Pancreas (tissue), 10 donors: ENCODE measurements at regions not wholly inside any gene's neighbourhood (a gene's known extent, or its start where the extent isn't known, plus 50 kb on each side); places are given as distances from the start of the nearest gene placed in this dataset.
"Not testable (repeated sequence)": the region's sequence is repeated elsewhere in the genome, so short reads cannot be mapped to it uniquely, and the experiment has no call there.

Source experiments
- ATAC-seq, 4 donors: fragments of 200-7000 bp; cut with Tn5 transposase; one replicate each; pipeline versions ENCODE4 v1.8.0 to v1.9.1; 2020; ENCODE audit warnings: mild to moderate bottlenecking in 4 of 4, moderate library complexity in 4 of 4
- DNase-seq, 6 donors: peaks; one replicate each; pipeline ENCODE4 v3.0.0-alpha.2; 2020
- FAIRE-seq: peaks from 2 replicates; lab custom pipeline; 2012; peaks lifted over from hg19 to GRCh38; lab: Jason Lieb, UNC
- H3K27ac ChIP-seq, 4 donors: fragments of 200-600 bp; sonication (generic); 1 replicate in 3 of 4; 2 replicates in 1 of 4; pipeline versions ENCODE4 v1.5.0 to v1.8.0; 2020
- H3K27me3 ChIP-seq, 4 donors: fragments of 200-600 bp; one replicate each; pipeline ENCODE4 v1.8.0; 2021
- H3K36me3 ChIP-seq, 3 donors: fragments of 200-600 bp; sonication (generic) in 1 of 3; one replicate each; pipeline versions ENCODE4 v1.5.0 to v1.8.0; 2020 to 2021
- H3K4me1 ChIP-seq, 3 donors: fragments of 200-600 bp; one replicate each; pipeline ENCODE4 v1.8.0; 2021
- H3K4me3 ChIP-seq, 4 donors: fragments of 200-600 bp; sonication (generic) in 2 of 4; one replicate each; pipeline versions ENCODE4 v1.5.0 to v1.8.0; 2020 to 2021
- H3K9me3 ChIP-seq, 4 donors: fragments of 200-600 bp; one replicate each; pipeline ENCODE4 v1.8.0; 2021
- WGBS, 2 donors: extraction: QIAGEN DNeasy Blood & Tissue Kit; methylation state at CpG; one replicate each; pipeline ENCODE4 v1.1.7; 2013; 5-methylcytosine and 5-hydroxymethylcytosine counted together
- intact Hi-C, 3 donors: fragments of 100-400 bp; cut with DNase I; formaldehyde crosslinking; loops; one replicate each; pipeline versions ENCODE4 v1.11.1 to v1.14.2; 2022
- TF ChIP-seq, protein P1 (sequence below), 4 donors: fragments of 200-600 bp; sonication (generic) in 3 of 4; IDR thresholded peaks; one replicate each; pipeline versions ENCODE4 v1.5.0 to v1.8.0; 2021; ENCODE audit warnings: antibody characterized with exemption in 4 of 4
- donor health status: healthy with polysubstance abuse.
- donor health status: DM: no; HTN: no; CAD: no; lungs with moderate emphysema.
- donor health status: DM: no; HTN: no; CAD: no.
- donor health status: control.
- donor health status: control.
- donor health status: Bipolar disorder and iron deficiency.
- donor health status: DM: yes; HTN: yes; CAD: no.
- donor health status: DM: no; HTN: no; CAD: no.
- donor health status: DM: no; HTN: no; CAD: no.
- donor health status: DM: yes; HTN: yes; CAD: no.

DNA sequence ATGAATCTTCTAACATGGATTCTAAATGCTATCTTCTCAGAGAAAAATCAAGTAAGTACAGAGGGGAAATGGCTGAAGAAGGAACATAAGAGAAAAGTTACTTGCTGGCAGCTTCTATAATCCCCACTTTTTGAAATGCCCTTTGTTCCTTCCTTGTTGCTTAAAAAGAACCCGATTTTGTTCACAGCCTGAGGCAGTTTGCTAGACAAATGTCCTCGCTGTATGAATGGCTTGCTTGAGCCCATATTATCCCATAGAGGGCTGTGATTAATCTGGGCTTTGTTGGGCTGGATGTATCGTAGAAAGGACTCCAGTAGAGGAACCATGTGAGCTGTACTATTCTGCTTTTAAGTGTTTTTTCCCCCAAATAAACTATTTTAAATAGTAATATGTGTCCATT lies 134.3 kb upstream of the FGF13 start:
- 50 to 51% methylated on average over 3 of the region's 3 CpGs for WGBS, 2 donors
- no peaks in the 10 kb centered on the region for H3K36me3 ChIP-seq
- no peak overlapping the region for H3K27ac ChIP-seq
- intact Hi-C loops, result no loop called here
- ATAC-seq (no peak), DNase-seq (no peak), FAIRE-seq (no peak)
- H3K4me3 ChIP-seq, result no peak overlapping the region
- H3K9me3 ChIP-seq, result no peaks in the 10 kb centered on the region
- no peaks in the 10 kb centered on the region for H3K27me3 ChIP-seq
- no peaks in the 10 kb centered on the region for H3K4me1 ChIP-seq
- TF ChIP-seq, protein P1, sequence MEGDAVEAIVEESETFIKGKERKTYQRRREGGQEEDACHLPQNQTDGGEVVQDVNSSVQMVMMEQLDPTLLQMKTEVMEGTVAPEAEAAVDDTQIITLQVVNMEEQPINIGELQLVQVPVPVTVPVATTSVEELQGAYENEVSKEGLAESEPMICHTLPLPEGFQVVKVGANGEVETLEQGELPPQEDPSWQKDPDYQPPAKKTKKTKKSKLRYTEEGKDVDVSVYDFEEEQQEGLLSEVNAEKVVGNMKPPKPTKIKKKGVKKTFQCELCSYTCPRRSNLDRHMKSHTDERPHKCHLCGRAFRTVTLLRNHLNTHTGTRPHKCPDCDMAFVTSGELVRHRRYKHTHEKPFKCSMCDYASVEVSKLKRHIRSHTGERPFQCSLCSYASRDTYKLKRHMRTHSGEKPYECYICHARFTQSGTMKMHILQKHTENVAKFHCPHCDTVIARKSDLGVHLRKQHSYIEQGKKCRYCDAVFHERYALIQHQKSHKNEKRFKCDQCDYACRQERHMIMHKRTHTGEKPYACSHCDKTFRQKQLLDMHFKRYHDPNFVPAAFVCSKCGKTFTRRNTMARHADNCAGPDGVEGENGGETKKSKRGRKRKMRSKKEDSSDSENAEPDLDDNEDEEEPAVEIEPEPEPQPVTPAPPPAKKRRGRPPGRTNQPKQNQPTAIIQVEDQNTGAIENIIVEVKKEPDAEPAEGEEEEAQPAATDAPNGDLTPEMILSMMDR (IDR thresholded peaks at IDR 0.05), result no peak

DNA sequence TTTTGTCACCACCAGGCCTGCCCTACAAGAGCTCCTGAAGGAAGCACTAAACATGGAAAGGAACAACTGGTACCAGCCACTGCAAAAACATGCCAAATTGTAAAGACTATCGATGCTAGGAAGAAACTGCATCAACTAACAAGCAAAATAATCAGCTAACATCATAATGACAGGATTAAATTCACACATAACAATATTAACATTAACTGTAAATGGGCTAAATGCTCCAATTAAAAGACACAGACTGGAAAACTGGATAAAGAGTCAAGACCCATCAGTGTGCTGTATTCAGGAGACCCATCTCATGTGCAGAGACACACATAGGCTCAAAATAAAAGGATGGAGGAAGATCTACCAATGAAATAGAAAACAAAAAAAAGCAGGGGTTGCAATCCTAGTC lies 95.9 kb upstream of the FGF13 start:
- ATAC-seq, FAIRE-seq, H3K4me1 ChIP-seq, H3K27me3 ChIP-seq, intact Hi-C loops, H3K27ac ChIP-seq, H3K9me3 ChIP-seq, DNase-seq, H3K36me3 ChIP-seq, H3K4me3 ChIP-seq: not testable (repeated sequence)
- WGBS, 2 donors, result 55 to 57% methylated on average over 1 of the region's 1 CpG

DNA sequence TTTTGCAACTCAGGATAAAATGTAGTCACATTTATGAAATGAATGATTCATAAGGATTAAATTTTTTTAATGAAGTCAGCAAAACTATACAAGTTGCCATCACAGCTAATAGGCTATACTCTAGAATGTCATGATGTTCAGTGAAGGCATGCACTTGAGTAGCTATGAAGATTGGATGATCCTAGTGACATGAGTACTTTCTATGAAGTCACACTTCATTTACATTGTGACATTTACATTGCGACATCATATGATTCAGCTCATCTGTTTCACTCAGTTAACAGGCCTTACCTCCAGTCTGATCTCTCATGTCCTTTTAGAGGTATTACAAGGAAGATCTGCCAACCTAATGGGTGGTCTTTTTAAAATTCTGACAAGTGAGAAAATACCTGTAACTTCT lies 82.7 kb upstream of the FGF13 start:
- Histone ChIP-seq H3K4me1 (no peaks in the 10 kb centered on the region), H3K27ac (no peak overlapping the region), H3K36me3 (no peaks in the 10 kb centered on the region), H3K9me3 (no peaks in the 10 kb centered on the region), H3K4me3 (no peak overlapping the region), H3K27me3 (peaks cover 0 to 8% (median 0%) of the 10 kb centered on the region in 4 donors)
- WGBS, 2 donors, result 80 to 83% methylated on average over 1 of the region's 1 CpG
- ATAC-seq (no peak), FAIRE-seq (no peak), DNase-seq (no peak)
- TF ChIP-seq, protein P1 (IDR thresholded peaks at IDR 0.05), result no peak
- intact Hi-C loops, result no loop called here

DNA sequence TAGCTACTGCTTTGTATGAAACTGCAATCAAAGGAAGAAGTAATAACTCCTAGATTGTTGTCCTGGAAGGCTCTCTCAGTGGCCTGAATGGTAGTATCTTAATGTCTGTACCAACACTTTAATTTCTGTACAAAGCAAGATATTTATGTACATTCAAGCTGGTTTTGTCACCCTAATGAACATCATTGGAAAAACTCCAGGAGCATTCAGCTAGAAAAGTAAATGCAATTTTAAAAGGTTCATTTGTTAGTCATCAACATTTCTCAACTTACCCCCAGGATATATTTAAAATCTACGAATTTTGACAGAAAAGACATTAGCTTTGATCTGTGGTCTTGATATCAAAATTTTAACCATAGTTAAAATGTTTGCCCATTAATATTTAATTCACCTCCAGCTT lies 80.0 kb upstream of the FGF13 start:
- peak; percentile 41 for FAIRE-seq
- H3K27ac ChIP-seq, result no peak overlapping the region
- intact Hi-C loops, result no loop called here
- no peaks in the 10 kb centered on the region for H3K36me3 ChIP-seq
- H3K27me3 ChIP-seq, result peaks cover 0 to 8% (median 2%) of the 10 kb centered on the region in 4 donors
- H3K9me3 ChIP-seq, result no peaks in the 10 kb centered on the region
- TF ChIP-seq, protein P1 (IDR thresholded peaks at IDR 0.05), result no peak
- DNase-seq, result no peak
- 2 to 10% methylated on average over 1 of the region's 1 CpG for WGBS, 2 donors
- H3K4me1 ChIP-seq, result no peaks in the 10 kb centered on the region
- H3K4me3 ChIP-seq, result no peak overlapping the region
- ATAC-seq, result no peak

DNA sequence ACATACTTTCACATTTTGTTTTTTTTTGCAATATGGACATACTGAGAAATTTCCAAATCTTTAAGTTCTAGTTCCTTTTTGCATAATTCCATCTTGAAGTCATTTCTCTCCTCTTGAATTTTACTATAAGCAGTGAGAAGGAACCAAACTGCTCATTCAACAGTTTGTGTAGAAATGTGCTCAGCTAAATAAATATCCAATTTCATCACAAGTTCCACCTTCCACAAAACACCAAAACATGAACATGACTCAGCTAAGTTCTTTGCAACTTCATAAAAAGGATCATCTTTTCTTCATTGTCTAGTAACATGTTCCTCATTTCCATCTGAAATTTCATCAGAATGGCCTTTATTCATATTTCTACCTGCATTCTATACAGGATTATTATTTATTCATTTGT lies 77.3 kb upstream of the FGF13 start:
- Histone ChIP-seq H3K36me3 (no peaks in the 10 kb centered on the region), H3K4me3 (no peak overlapping the region), H3K9me3 (no peaks in the 10 kb centered on the region), H3K27ac (no peak overlapping the region), H3K4me1 (no peaks in the 10 kb centered on the region), H3K27me3 (peaks cover 0 to 4% (median 0%) of the 10 kb centered on the region in 4 donors)
- no peak for FAIRE-seq
- DNase-seq, result no peak
- no peak for ATAC-seq
- intact Hi-C loops, result no loop called here
- TF ChIP-seq, protein P1 (IDR thresholded peaks at IDR 0.05), result no peak

DNA sequence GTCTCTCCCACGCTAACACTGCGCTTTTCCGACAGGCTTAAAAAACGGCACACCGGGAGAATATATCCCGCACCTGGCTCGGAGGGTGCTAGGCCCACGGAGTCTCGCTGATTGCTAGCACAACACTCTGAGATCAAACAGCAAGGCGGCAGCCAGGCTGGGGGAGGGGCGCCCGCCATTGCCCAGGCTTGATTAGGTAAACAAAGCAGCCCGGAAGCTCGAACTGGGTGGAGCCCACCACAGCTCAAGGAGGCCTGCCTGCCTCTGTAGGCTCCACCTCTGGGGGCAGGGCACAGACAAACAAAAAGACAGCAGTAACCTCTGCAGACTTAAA lies 67.0 kb upstream of the FGF13 start:
- intact Hi-C loops, result loop anchor here in 2 of 3 donors (10.0 kb wide), 2 partner anchors 776 to 786 kb away; no protein-coding TSS in a partner anchor
- not testable (repeated sequence) for H3K9me3 ChIP-seq, FAIRE-seq, H3K36me3 ChIP-seq, H3K4me1 ChIP-seq, H3K27ac ChIP-seq, DNase-seq, ATAC-seq, H3K4me3 ChIP-seq, H3K27me3 ChIP-seq
- WGBS, 2 donors, result 34 to 49% methylated on average over 14 of the region's 14 CpGs

DNA sequence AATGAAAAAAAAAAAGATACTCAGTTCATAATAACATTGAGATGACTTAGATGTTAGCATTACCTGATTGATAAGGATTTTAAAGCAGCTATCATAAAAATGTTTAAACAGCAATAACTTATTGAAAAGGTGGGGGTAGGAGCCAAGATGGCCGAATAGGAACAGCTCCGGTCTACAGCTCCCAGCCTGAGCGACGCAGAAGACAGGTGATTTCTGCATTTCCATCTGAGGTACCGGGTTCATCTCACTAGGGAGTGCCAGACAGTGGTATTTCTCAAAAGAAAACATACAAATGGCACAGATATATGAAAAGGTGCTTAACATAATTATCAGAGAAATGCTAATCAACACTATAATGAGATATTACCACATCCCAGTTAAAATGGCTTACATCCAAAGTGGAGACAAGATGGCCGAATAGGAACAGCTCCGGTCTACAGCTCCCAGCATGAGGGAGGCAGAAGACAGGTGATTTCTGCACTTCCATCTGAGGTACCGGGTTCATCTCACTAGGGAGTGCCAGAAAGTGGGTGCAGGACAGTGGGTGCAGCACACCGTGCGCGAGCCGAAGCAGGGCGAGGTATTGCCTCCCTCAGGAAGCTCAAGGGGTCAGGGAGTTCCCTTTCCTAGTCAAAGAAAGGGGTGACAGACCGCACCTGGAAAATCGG lies 66.5 kb upstream of the FGF13 start:
- not testable (repeated sequence) for H3K4me3 ChIP-seq, H3K27ac ChIP-seq, H3K4me1 ChIP-seq, DNase-seq, ATAC-seq, H3K9me3 ChIP-seq, H3K27me3 ChIP-seq, H3K36me3 ChIP-seq, FAIRE-seq
- 86 to 88% methylated on average over 15 of the region's 15 CpGs for WGBS, 2 donors
- intact Hi-C loops, result loop anchor here in 2 of 3 donors (10.0 kb wide), 2 partner anchors 777 to 787 kb away; no protein-coding TSS in a partner anchor
